Activated CD4-positive, alpha-beta T cell treated with anti-CD3 and anti-CD28 coated beads, Interleukin-2, amount 50 U/mL, for 16 hours (primary cell): ENCODE measurements at regions not wholly inside any gene's neighbourhood (a gene's known extent, or its start where the extent isn't known, plus 50 kb on each side); places are given as distances from the start of the nearest gene placed in this dataset.
"Not testable (repeated sequence)": the region's sequence is repeated elsewhere in the genome, so short reads cannot be mapped to it uniquely, and the experiment has no call there.

Source experiments
- DNase-seq: peaks from one replicate; pipeline ENCODE4 v3.0.0-alpha.2; 2020

GRCh38 chr9:135299239-135299590 is 180.4 kb upstream of the PPP1R26 start:
- no peak for DNase-seq

GRCh38 chr9:135299651-135300345 is 179.8 kb upstream of the PPP1R26 start:
- DNase-seq = no peak

DNA sequence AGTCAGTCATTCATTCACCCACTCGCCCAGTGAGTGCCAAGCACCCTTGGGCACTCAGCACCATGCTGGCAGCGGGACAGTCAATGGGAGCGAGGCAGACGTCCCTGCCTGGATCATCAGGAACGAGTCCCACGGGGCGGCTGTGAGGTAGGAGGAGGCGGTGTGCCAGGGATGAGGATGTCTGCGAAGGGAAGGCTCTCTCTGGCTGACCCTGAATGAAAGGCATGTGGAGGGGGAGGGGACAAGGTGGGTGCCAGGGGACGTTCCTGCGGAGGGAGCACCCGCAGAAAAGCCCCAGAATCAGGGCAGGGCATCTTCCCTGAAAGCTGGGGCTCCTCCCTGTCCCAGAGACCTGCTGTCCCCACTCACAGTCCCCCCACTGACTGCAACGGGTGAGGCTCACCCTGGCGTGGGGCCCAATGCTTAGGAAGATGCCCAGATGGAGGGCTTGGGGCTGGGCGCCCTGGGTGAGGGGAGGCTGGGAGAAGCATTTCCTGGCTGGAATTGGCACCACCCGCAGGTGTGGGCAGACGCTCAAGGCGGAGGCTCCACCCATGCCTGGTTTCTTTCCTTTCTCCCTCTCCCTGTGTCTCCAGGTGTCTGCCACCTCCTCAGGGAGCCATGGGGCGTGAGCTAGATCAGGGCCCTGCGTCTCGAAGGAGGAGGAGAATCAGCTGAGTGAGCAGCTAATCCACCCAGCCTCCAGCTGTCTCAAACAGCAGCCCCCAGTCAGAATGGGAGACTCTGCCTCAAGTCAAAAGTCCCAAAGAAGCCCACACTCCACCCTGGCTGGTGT is 179.0 kb upstream of the PPP1R26 start:
- no peak for DNase-seq

GRCh38 chr9:135301271-135302263 is 178.0 kb upstream of the PPP1R26 start:
- DNase-seq = no peak

DNA sequence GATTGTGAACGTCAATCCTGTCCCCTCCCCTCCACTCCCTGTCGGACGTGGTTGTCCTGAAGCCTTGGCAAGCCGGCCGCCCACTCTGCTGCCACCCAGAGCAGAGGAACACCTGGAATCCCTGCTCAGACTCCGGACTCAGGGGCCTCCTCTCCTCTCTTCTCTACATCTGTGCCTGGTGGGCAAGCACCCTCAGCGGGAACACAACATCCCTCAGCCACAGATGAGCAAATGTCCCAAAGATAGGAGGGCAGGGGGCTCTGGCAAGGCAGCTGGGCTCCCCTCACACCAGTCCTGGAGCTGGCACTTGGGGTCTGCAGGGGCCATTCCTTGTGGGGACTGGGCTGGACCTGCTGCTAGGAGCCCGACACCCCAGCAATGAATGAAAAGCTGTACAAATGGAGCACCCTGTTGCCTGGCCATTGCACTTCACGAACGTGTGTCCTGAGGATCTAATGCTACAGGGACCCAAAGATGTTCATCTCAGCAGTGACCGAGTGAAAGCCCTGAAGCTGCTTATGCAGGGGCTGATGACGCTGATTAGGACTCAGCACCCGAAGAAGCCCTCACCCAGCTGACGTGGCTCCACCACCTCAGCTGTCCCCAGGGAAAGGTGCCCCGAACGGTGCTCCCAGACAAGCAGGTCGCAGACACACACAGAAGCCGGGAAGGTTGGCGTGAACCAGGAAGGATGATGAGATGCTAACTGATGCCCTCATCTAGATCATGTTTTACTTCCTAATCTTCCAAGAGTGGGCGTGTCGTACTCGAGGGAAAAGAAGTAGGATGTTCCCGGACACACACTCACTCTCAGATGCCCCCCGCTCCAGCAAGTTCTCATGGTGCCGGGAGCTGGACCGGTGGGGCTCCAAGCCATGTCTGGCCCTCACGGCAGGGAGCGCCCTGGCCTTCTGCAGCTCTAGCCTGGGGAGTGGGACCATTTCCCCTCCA is 177.0 kb upstream of the PPP1R26 start:
- DNase-seq = no peak

DNA sequence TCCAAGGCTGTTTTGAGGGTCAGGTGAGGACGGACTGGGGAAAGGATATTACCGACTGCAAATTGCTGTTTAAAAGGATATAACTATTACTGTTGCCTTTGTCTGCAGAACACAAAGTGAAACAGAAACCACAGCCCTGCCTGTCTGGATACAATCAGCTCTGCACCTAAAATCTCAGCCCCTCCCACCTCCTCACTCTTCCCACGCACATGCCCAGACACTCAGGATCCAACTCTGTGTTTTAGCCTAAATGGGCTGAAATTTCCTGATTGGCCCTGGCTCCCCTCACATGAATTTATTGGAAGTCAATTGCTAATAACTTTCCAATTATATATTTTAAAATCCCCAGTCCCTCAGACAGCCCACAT is 176.3 kb upstream of the PPP1R26 start:
- DNase-seq = no peak

DNA sequence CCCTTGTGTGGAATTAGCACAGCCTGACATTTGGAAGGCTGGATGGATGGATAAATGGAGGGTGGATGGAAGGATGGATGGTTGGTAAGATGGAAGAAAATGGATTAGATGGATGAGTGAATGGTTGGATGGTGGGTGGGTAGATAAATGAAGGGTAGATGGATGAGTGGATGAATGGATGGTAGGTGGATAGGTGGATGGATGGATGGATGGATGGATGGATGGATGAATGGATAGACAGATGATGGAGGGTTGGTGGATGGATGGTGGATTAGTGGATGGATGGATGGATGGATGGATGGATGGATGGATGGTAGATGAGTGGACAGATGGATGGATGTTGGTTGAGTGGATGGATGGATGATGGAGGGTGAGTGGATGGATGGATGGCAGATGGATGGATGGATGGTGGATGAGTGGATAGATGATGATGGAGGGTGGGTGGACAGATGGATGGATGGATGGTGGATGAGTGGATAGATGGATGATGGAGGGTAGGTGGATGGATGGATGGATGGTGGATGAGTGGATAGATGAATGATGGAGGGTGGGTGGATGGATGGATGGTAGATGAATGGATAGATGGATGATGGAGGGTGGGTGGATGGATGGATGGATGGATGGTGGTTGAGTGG is 175.6 kb upstream of the PPP1R26 start:
- DNase-seq = no peak

DNA sequence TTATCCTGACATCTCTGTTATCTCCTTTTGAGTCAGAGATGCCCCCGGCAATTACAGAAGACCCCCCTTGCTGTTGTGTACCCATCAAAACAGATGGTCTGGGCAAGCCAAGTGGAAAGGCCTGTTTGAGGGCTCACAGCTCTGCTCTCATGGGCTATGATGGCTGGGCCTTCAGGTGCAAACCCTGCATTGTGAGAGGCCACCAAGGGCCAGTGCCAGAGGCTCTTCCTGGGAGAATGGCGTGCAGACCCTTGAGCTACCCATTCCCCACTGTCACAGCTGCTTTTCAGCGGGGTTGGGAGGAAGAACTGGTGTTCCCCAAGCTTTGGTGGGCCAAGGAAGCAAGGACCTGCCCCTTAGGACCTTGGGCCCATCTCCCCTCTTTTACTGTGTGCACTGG is 174.7 kb upstream of the PPP1R26 start:
- no peak for DNase-seq

DNA sequence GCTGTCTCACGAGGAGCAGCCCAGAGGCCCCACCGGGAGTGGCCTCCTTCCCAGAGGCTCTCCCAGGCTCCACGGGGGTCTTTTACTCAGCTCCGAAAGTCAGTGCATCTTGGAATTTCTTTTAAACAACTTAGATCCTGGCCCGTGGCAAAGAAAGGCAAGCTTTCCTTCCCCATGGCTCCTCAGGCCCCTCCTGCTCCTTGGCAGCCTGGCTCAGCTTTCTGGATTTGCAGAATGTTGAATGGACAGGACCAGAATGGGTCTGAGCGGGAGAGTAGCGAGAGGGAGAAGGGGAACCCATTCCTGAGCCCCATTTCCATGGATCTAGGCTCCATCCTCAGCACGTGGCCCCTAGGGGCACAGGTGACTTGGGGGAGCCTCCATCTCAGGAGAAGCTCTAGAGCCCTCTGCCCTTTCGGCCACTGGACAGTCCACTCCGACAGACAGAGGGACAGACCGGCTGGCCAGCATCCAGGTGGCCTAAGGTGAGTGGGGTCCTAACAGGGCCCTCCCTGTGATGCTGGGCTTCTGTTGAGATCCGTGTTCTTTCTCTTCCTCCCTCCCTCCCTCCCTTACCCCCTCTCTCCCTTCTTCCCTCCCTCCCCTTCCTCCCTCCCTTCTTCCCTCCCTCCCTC is 173.9 kb upstream of the PPP1R26 start:
- no peak for DNase-seq

GRCh38 chr9:135306699-135307098 is 172.9 kb upstream of the PPP1R26 start:
- DNase-seq = no peak

GRCh38 chr9:135307300-135307699 is 172.3 kb upstream of the PPP1R26 start:
- no peak for DNase-seq

GRCh38 chr9:135307919-135308318 is 171.7 kb upstream of the PPP1R26 start:
- not testable (repeated sequence) for DNase-seq

GRCh38 chr9:135308821-135309762 is 170.5 kb upstream of the PPP1R26 start:
- no peak for DNase-seq

DNA sequence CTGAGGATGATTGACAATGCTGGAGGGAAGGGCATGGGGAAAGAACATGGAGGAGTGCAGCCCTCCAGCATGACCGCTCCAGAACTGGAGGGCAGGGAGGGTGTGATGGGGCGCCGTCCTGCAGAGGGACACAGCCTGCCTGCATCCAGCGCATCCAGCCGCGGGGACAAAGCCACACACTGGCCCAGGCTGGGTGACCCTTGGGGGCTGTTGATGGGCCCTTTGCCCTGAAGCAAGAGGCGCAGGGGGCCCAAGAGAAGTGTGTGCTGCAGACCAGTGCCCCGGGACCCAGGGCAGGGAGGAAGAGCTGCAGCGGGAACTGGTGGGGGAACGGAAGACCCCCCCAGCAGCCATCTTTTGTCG is 169.8 kb upstream of the PPP1R26 start:
- DNase-seq = no peak

DNA sequence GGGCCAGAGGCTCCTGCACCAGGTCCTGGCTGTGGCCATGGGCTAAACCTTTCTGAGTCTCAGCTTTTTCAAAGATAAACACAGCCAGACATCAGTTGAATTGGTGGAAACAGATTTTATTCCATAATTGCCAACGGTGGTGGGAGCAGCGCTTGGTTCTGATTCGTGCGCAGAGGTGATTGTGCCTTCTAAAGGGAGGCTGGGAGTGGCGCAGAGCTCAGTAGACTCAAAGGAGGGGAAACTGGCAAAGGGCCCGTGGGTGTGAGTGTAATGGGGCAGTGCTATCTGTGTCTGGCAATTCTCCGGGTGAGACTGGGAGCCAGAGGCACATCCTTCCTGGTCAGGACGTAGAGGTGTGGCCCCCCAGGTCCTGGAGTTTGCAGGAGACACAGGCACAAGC is 169.4 kb upstream of the PPP1R26 start:
- DNase-seq = no peak

GRCh38 chr9:135315572-135315971 is 164.0 kb upstream of the PPP1R26 start:
- DNase-seq = no peak

GRCh38 chr9:135320331-135320730 is 159.3 kb upstream of the PPP1R26 start:
- no peak for DNase-seq

DNA sequence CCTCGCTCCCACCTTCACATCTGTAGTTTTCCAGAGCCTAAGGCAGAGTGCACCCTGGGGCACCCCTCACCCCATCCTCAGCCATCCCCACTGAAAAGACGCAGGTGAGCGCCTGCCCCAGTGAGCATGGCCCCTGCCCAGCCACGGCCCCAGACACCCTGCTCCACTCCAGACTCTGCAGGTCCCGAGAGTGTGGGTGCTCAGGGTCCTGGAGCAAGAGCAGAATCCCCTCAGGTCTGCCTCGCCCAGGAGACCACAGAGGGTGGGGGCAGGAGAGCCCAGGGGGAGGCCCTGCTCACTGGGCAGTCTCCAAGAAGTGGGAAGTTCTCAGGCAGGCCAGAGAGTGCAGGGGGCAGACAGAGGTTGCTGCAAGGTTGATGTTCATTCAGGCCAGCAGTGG is 158.6 kb upstream of the PPP1R26 start:
- DNase-seq = no peak

DNA sequence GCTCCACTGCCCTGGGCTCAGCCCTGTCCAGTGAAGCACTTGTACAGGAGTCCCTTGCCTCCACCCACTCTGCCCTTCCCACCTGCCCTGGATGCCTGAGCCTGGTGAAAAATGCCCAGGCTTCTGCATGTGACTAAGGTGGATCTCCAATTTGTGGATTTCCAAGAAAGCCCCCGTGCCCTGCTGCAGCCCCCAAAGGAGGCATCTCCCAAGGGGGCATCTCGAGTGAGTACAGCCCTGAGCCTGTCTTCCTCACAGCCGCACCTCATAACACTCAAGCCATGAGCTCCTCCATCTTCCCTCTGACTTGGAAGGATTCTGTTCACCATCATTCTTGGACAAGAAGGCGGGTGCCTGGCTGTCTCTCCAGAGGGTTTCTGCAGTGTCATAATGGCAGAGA is 158.0 kb upstream of the PPP1R26 start:
- no peak for DNase-seq

DNA sequence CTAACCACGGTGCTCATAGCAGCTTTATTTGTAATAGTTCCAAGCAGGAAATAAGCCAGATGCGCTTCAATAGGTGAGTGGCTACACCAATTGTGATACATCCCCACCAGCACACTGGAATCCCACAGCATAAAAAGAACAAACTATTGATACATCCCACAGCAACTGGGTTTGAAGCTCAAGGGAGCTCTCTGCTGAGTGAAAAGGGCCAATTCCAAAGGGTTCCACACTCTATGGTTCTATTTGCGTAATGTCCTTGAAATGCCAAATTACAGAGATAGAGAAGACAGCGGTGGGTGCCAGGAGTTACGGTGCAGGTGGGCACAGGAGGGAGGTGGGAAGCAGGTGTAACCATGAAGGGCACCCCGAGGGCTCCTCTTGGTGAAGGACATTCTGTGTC is 155.3 kb upstream of the PPP1R26 start:
- DNase-seq = no peak
